A549 (cell line): ENCODE measurements at regions not wholly inside any gene's neighbourhood (a gene's known extent, or its start where the extent isn't known, plus 50 kb on each side); places are given as distances from the start of the nearest gene placed in this dataset.

Experiments used
- CTCF ChIP-seq: fragments of >200 bp; sonication (Bioruptor Twin); formaldehyde crosslinking; IDR thresholded peaks from 3 replicates; pipeline ENCODE4 v1.5.1; 2016
- ESRRA ChIP-seq: fragments of 150-350 bp; IDR thresholded peaks from 2 replicates; pipeline ENCODE4 v1.6.1; 2014; ENCODE audit warnings: mild to moderate bottlenecking, low read length, borderline replicate concordance
- HOXA7 ChIP-seq: fragments of 250-450 bp; sonication (Bioruptor Pico); IDR thresholded peaks from 2 replicates; pipeline ENCODE4 v1.5.0; 2020; ENCODE audit warnings: mild to moderate bottlenecking, moderate library complexity
- KDM1A ChIP-seq: fragments of 200-600 bp; sonication (generic); IDR thresholded peaks from 2 replicates; pipeline ENCODE4 v1.6.1; 2016; ENCODE audit warnings: low read depth, mild to moderate bottlenecking
- PBX3 ChIP-seq: IDR thresholded peaks from 2 replicates; pipeline ENCODE4 v1.6.1; 2012
- POLR2A ChIP-seq: IDR thresholded peaks from 2 replicates; pipeline ENCODE4 v1.6.1; 2012; ENCODE audit warnings: mild to moderate bottlenecking, low read length
- RCOR1 ChIP-seq: fragments of 150-350 bp; IDR thresholded peaks from 2 replicates; pipeline ENCODE4 v1.6.1; 2014; ENCODE audit warnings: antibody characterized with exemption, low read length, low read depth
- SREBF2 ChIP-seq: fragments of 450-650 bp; IDR thresholded peaks from 2 replicates; pipeline ENCODE4 v1.6.1; 2014; ENCODE audit warnings: mild to moderate bottlenecking, moderate library complexity
- USF2 ChIP-seq: fragments of 450-650 bp; IDR thresholded peaks from 2 replicates; pipeline ENCODE4 v1.6.1; 2014; ENCODE audit warnings: antibody characterized with exemption
- ZFP36 ChIP-seq: fragments of 450-650 bp; IDR thresholded peaks from 2 replicates; pipeline ENCODE4 v1.6.1; 2014; ENCODE audit warnings: borderline replicate concordance; ENCODE audit not compliant: partially characterized antibody
- ZNF302 ChIP-seq: fragments of 250-450 bp; sonication (Bioruptor Pico); IDR thresholded peaks from 2 replicates; pipeline ENCODE4 v1.9.0; 2021; ENCODE audit warnings: inconsistent platforms, mild to moderate bottlenecking, moderate library complexity

- TF ChIP-seq PBX3 (no peak), CTCF (no peak), ZFP36 (no peak), POLR2A (no peak), HOXA7 (CRISPR knock-in tag) (no peak), ZNF302 (CRISPR knock-in tag) (no peak), RCOR1 (no peak), USF2 (no peak), ESRRA (no peak), KDM1A (no peak), SREBF2 (no peak)
These were observed 1131.0 kb downstream of the BCL11B start for GRCh38 chr14:98140862-98141530.
